Neuronal stem cell (in vitro differentiated cells): ENCODE measurements at regions not wholly inside any gene's neighbourhood (a gene's known extent, or its start where the extent isn't known, plus 50 kb on each side); places are given as distances from the start of the nearest gene placed in this dataset.

Source experiments
- DNase-seq: peaks from one replicate; pipeline ENCODE4 v3.0.0-alpha.2; 2013; ENCODE audit warnings: low spot score
- H2AFZ ChIP-seq: one replicate; pipeline ENCODE4 v1.6.1; 2013; ENCODE audit warnings: mild to moderate bottlenecking, low read length, inconsistent platforms
- H2AK5ac ChIP-seq: 2 replicates; pipeline ENCODE4 v1.6.1; 2013; ENCODE audit warnings: low read depth, mild to moderate bottlenecking, inconsistent platforms, low read length, moderate library complexity, mixed read lengths
- H2BK120ac ChIP-seq: 2 replicates; pipeline ENCODE4 v1.6.1; 2013; ENCODE audit warnings: low read depth, mild to moderate bottlenecking, inconsistent platforms, low read length, moderate library complexity, mixed read lengths
- H2BK12ac ChIP-seq: one replicate; pipeline ENCODE4 v1.6.1; 2013; ENCODE audit warnings: low read length, inconsistent platforms
- H2BK15ac ChIP-seq: 2 replicates; pipeline ENCODE4 v1.6.1; 2013; ENCODE audit warnings: mild to moderate bottlenecking, low read length, inconsistent platforms, mixed read lengths
- H2BK5ac ChIP-seq: one replicate; pipeline ENCODE4 v1.6.1; 2013; ENCODE audit warnings: inconsistent platforms, mild to moderate bottlenecking, low read length, moderate library complexity
- H3K14ac ChIP-seq: one replicate; pipeline ENCODE4 v1.6.1; 2013; ENCODE audit warnings: low read length, inconsistent platforms
- H3K18ac ChIP-seq: 2 replicates; pipeline ENCODE4 v1.6.1; 2013; ENCODE audit warnings: low read length, inconsistent platforms
- H3K23ac ChIP-seq: 2 replicates; pipeline ENCODE4 v1.6.1; 2013; ENCODE audit warnings: low read depth, mild to moderate bottlenecking, mixed read lengths, low read length, inconsistent platforms; ENCODE audit not compliant: poor library complexity
- H3K27ac ChIP-seq: replicated peaks from 3 replicates; pipeline ENCODE4 v1.5.1; 2013; ENCODE audit warnings: low read length, inconsistent platforms
- H3K27me3 ChIP-seq, 3 experiments: 2 replicates each; pipeline ENCODE4 v1.6.1; 2013; ENCODE audit warnings: low read length in 3 of 3, mild to moderate bottlenecking in 2 of 3, inconsistent platforms in 1 of 3, low read depth in 1 of 3, mixed read lengths in 1 of 3, moderate library complexity in 1 of 3; ENCODE audit not compliant: control insufficient read depth in 3 of 3, insufficient read depth in 3 of 3
- H3K36me3 ChIP-seq, 2 donors: replicated peaks in 1 of 2; 2 replicates each; pipeline ENCODE4 v1.6.1; 2013; ENCODE audit warnings: low read length in 2 of 2; ENCODE audit not compliant: control insufficient read depth in 2 of 2, insufficient read depth in 2 of 2
- H3K4ac ChIP-seq: 2 replicates; pipeline ENCODE4 v1.6.1; 2013; ENCODE audit warnings: inconsistent platforms, mild to moderate bottlenecking, low read length, moderate library complexity
- H3K4me1 ChIP-seq, 2 donors: 1 replicate in 1 of 2; 2 replicates in 1 of 2; pipeline ENCODE4 v1.6.1; 2013; ENCODE audit warnings: low read length in 2 of 2, low read depth in 1 of 2; ENCODE audit not compliant: control insufficient read depth in 2 of 2, insufficient read depth in 1 of 2
- H3K4me2 ChIP-seq: one replicate; pipeline ENCODE4 v1.6.1; 2013; ENCODE audit warnings: mild to moderate bottlenecking, low read length, inconsistent platforms; ENCODE audit not compliant: insufficient read depth, poor library complexity, severe bottlenecking
- H3K4me3 ChIP-seq, 2 donors: 2 replicates each; pipeline ENCODE4 v1.5.1; 2013; ENCODE audit warnings: low read length in 2 of 2, mild to moderate bottlenecking in 2 of 2, inconsistent platforms in 1 of 2, moderate library complexity in 1 of 2
- H3K79me1 ChIP-seq: one replicate; pipeline ENCODE4 v1.6.1; 2013; ENCODE audit warnings: low read depth, mild to moderate bottlenecking, inconsistent platforms, low read length, moderate library complexity
- H3K9ac ChIP-seq: one replicate; pipeline ENCODE4 v1.6.1; 2013; ENCODE audit warnings: mild to moderate bottlenecking, low read depth, low read length, inconsistent platforms; ENCODE audit not compliant: poor library complexity
- H3K9me3 ChIP-seq, 2 donors: replicated peaks in 1 of 2; 2 replicates each; pipeline versions ENCODE3 to v1.6.1; 2013; ENCODE audit warnings: low read length in 2 of 2, mild to moderate bottlenecking in 2 of 2, inconsistent platforms in 1 of 2, low read depth in 1 of 2, mixed read lengths in 1 of 2, moderate library complexity in 1 of 2; ENCODE audit not compliant: control insufficient read depth in 2 of 2, insufficient read depth in 1 of 2
- H4K8ac ChIP-seq: one replicate; pipeline ENCODE4 v1.6.1; 2013; ENCODE audit warnings: low read depth, mild to moderate bottlenecking, inconsistent platforms, low read length, moderate library complexity
- H4K91ac ChIP-seq: one replicate; pipeline ENCODE4 v1.6.1; 2013; ENCODE audit warnings: low read length, low read depth, mild to moderate bottlenecking, inconsistent platforms; ENCODE audit not compliant: poor library complexity
- WGBS, 2 donors: extraction: QIAGEN DNeasy Blood & Tissue Kit; methylation state at CpG; one replicate each; pipeline ENCODE4 v1.1.7; 2013; ENCODE audit warnings: missing lambda C conversion rate in 2 of 2, mixed read lengths in 1 of 2; ENCODE audit not compliant: insufficient read length in 2 of 2, insufficient replicate concordance in 1 of 2; ENCODE audit errors: extremely low coverage in 2 of 2; 5-methylcytosine and 5-hydroxymethylcytosine counted together

DNA sequence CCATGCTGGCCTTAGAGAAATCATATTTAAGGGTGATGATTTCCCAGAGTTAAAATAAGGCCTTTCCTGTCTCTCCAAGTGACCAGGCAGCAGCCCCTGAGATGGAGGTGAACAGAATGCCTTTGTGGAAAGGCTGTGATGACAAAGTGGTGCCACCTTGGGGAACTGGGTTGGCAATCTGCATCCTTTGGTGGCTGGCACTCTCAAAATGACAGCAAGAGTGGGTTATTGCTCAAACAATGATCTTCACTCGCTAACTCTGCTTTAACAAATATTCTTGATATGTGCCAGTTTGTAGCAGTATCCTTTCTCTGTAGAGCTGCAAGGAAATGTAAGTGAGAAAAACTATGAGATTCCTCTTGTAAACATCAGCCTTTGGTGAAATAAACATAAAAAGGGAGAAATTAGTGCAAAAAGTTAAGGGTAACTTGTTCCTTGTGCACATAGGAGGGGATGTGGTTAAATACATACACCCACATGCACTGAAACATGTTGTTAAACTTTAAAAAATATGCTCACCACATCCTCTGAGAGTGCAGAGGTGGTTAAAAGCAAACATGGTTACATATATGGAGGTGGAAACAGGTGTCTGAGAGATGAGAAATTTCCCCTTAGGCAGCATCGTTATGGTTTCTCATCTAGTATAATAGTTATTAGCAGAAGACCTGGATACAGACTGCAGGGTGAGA lies 373.4 kb upstream of the CTNND2 start:
- Histone ChIP-seq H2AK5ac (no peak overlapping the region), H3K4me1 (no peaks in the 10 kb centered on the region), H3K79me1 (no peaks in the 10 kb centered on the region), H3K27me3 (no peaks in the 10 kb centered on the region), H3K36me3 (no peaks in the 10 kb centered on the region), H3K14ac (no peak overlapping the region), H2BK12ac (no peak overlapping the region), H2BK5ac (no peak overlapping the region), H3K9me3 (no peaks in the 10 kb centered on the region), H4K91ac (no peak overlapping the region), H4K8ac (no peak overlapping the region), H3K9ac (no peak overlapping the region), H2BK120ac (no peak overlapping the region), H2AFZ (no peak overlapping the region), H3K27ac (no peak overlapping the region), H3K18ac (no peak overlapping the region), H3K4me3 (no peak overlapping the region), H3K4me2 (no peak overlapping the region), H3K4ac (no peak overlapping the region), H3K23ac (no peak overlapping the region), H2BK15ac (no peak overlapping the region)
- no CpG with 5 or more reads among the region's 2 CpGs for WGBS, 2 donors
- DNase-seq = no peak

DNA sequence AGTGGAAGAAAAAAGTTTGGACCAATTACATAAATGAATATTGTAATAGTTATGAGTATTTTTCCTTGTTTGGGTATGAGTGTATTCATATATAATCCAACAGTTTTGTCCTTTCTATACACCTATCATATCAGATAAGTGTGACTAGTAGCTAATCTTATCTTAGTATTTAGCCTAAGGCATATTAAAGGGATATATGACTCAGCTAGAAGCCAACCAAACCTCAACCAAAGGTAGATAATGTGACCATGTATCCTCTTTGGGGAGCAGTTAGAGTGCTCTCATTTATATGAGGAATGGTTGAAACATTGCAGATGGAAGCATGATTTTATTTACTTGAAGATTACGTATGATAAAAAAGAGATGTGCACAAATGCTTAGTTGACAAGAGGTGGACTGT lies 370.0 kb upstream of the CTNND2 start:
- H3K9me3 ChIP-seq = no peaks in the 10 kb centered on the region
- WGBS, 2 donors = no CpG with 5 or more reads among the region's 1 CpG
- no peak overlapping the region for H3K27ac ChIP-seq

DNA sequence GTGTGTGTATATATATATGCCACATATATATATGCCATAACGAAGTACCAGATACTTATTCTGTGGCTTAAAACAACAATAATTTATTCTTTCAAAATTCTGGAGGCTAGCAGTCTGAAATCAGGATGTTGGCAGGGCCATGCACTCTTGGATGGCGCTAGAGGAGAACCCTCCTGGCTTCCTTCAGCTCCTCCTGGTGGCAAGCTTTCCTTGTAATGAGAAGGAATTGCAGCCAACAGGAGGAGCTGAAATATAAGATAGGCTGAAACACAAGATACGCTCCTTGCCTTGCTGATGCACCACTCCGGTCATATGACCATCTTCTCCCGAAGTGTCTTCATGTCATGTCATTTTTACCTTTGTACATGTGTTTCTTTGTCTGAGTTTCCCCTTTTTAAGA lies 368.1 kb upstream of the CTNND2 start:
- Histone ChIP-seq H3K36me3 (no peaks in the 10 kb centered on the region), H3K4me3 (no peak overlapping the region), H3K4me1 (no peaks in the 10 kb centered on the region), H2AFZ (no peak overlapping the region), H3K4me2 (no peak overlapping the region), H3K27ac (no peak overlapping the region), H2BK12ac (no peak overlapping the region), H3K9me3 (no peaks in the 10 kb centered on the region), H3K14ac (no peak overlapping the region), H3K23ac (no peak overlapping the region), H4K91ac (no peak overlapping the region), H2AK5ac (no peak overlapping the region), H2BK120ac (no peak overlapping the region), H2BK15ac (no peak overlapping the region), H3K4ac (no peak overlapping the region), H3K9ac (no peak overlapping the region), H3K27me3 (no peaks in the 10 kb centered on the region), H3K18ac (no peak overlapping the region), H3K79me1 (no peaks in the 10 kb centered on the region), H2BK5ac (no peak overlapping the region), H4K8ac (no peak overlapping the region)
- WGBS, 2 donors = no CpG with 5 or more reads among the region's 5 CpGs
- DNase-seq = no peak

More for the DNA sequence above, 370.0 kb upstream of the CTNND2 start:
- H4K91ac ChIP-seq = no peak overlapping the region
- no peak overlapping the region for H2BK15ac ChIP-seq
- H2AFZ ChIP-seq = no peak overlapping the region
- H3K36me3 ChIP-seq = no peaks in the 10 kb centered on the region
- H3K23ac ChIP-seq = no peak overlapping the region
- H2BK5ac ChIP-seq = no peak overlapping the region
- H3K18ac ChIP-seq = no peak overlapping the region
- no peak for DNase-seq
- no peak overlapping the region for H3K14ac ChIP-seq
- H2BK120ac ChIP-seq = no peak overlapping the region
- H3K4me1 ChIP-seq = no peaks in the 10 kb centered on the region
- no peaks in the 10 kb centered on the region for H3K79me1 ChIP-seq
- no peaks in the 10 kb centered on the region for H3K27me3 ChIP-seq
- H4K8ac ChIP-seq = no peak overlapping the region
- H3K4me2 ChIP-seq = no peak overlapping the region
- no peak overlapping the region for H3K4me3 ChIP-seq
- H3K9ac ChIP-seq = no peak overlapping the region
- H2AK5ac ChIP-seq = no peak overlapping the region
- no peak overlapping the region for H3K4ac ChIP-seq
- no peak overlapping the region for H2BK12ac ChIP-seq

DNA sequence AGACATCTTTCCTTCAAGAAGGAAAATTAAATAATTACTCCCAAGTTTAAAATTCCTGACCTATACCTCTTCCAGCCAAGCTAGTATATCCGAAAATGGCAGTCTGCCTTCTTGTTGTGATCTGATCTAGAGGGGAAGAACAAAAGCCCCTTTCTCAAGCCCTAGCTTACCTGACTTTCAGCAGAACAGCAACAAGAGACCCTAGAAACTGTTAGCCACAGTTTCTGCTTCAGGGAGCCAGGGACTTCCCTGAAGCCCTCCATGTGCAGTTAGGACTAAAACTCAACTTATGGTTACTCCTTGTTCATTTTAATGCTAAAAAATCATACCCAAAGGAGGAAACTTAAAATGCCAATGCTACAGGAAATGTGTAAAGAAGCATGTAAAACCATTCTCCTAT lies 366.7 kb upstream of the CTNND2 start:
- Histone ChIP-seq H2AK5ac (no peak overlapping the region), H3K36me3 (no peaks in the 10 kb centered on the region), H3K4me3 (no peak overlapping the region), H2BK15ac (no peak overlapping the region), H4K91ac (no peak overlapping the region), H3K27me3 (no peaks in the 10 kb centered on the region), H3K4me1 (no peaks in the 10 kb centered on the region), H3K4me2 (no peak overlapping the region), H3K18ac (no peak overlapping the region), H3K9me3 (no peaks in the 10 kb centered on the region), H3K79me1 (no peaks in the 10 kb centered on the region), H2BK12ac (no peak overlapping the region), H4K8ac (no peak overlapping the region), H3K9ac (no peak overlapping the region), H2BK120ac (no peak overlapping the region), H3K23ac (no peak overlapping the region), H2AFZ (no peak overlapping the region), H3K14ac (no peak overlapping the region), H3K27ac (no peak overlapping the region), H2BK5ac (no peak overlapping the region), H3K4ac (no peak overlapping the region)
- no CpG with 5 or more reads among the region's 1 CpG for WGBS, 2 donors
- no peak for DNase-seq
